BE2C (cell line): ENCODE measurements at regions not wholly inside any gene's neighbourhood (a gene's known extent, or its start where the extent isn't known, plus 50 kb on each side); places are given as distances from the start of the nearest gene placed in this dataset.

Source experiments
- DNase-seq: peaks from one replicate; pipeline ENCODE4 v3.0.0-alpha.2; 2020
- H3K27me3 ChIP-seq: fragments of 250-450 bp; sonication (Bioruptor Pico); 2 replicates; pipeline ENCODE4 v1.5.1; 2020; ENCODE audit warnings: mild to moderate bottlenecking
- H3K36me3 ChIP-seq: fragments of 250-450 bp; sonication (Bioruptor Pico); 2 replicates; pipeline ENCODE4 v1.5.1; 2020; ENCODE audit warnings: mild to moderate bottlenecking
- H3K4me1 ChIP-seq: fragments of 250-450 bp; sonication (Bioruptor Pico); 2 replicates; pipeline ENCODE4 v1.5.1; 2020
- H3K4me3 ChIP-seq: 2 replicates; pipeline ENCODE4 v1.5.1; 2011; ENCODE audit warnings: low read depth, low read length
- H3K9me3 ChIP-seq: fragments of 250-450 bp; sonication (Bioruptor Pico); 2 replicates; pipeline ENCODE4 v1.5.1; 2020
- TF ChIP-seq, protein P1 (sequence below): IDR thresholded peaks from 2 replicates; pipeline ENCODE4 v1.5.1; 2012; ENCODE audit warnings: mild to moderate bottlenecking, low read depth, low read length

DNA sequence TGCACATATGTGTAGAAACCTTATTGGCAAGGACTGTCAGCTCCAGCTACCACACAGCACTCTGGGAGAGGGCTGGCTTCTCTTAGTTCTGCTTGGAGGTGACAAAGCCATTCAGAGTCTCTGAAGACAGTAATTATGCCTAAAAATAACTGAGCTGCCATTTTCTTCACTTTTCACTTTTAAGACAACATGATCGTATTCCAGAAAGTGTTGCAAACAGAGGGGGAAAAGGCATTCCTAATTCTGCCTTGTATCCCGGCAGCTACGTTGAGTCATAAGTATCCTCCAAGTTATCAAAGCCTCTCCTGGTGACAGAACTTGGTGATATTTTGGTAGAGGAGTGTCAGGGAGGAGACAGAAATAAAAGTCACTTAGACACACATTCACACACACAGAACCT lies 327.7 kb downstream of the HAPSTR1 start:
- H3K36me3 ChIP-seq, result no peaks in the 10 kb centered on the region
- H3K4me3 ChIP-seq, result no peak overlapping the region
- TF ChIP-seq, protein P1, sequence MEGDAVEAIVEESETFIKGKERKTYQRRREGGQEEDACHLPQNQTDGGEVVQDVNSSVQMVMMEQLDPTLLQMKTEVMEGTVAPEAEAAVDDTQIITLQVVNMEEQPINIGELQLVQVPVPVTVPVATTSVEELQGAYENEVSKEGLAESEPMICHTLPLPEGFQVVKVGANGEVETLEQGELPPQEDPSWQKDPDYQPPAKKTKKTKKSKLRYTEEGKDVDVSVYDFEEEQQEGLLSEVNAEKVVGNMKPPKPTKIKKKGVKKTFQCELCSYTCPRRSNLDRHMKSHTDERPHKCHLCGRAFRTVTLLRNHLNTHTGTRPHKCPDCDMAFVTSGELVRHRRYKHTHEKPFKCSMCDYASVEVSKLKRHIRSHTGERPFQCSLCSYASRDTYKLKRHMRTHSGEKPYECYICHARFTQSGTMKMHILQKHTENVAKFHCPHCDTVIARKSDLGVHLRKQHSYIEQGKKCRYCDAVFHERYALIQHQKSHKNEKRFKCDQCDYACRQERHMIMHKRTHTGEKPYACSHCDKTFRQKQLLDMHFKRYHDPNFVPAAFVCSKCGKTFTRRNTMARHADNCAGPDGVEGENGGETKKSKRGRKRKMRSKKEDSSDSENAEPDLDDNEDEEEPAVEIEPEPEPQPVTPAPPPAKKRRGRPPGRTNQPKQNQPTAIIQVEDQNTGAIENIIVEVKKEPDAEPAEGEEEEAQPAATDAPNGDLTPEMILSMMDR, result no peak
- no peaks in the 10 kb centered on the region for H3K4me1 ChIP-seq
- DNase-seq, result no peak
- H3K27me3 ChIP-seq, result no peaks in the 10 kb centered on the region
- no peaks in the 10 kb centered on the region; the same call in 1 of the 2 replicates for H3K9me3 ChIP-seq

DNA sequence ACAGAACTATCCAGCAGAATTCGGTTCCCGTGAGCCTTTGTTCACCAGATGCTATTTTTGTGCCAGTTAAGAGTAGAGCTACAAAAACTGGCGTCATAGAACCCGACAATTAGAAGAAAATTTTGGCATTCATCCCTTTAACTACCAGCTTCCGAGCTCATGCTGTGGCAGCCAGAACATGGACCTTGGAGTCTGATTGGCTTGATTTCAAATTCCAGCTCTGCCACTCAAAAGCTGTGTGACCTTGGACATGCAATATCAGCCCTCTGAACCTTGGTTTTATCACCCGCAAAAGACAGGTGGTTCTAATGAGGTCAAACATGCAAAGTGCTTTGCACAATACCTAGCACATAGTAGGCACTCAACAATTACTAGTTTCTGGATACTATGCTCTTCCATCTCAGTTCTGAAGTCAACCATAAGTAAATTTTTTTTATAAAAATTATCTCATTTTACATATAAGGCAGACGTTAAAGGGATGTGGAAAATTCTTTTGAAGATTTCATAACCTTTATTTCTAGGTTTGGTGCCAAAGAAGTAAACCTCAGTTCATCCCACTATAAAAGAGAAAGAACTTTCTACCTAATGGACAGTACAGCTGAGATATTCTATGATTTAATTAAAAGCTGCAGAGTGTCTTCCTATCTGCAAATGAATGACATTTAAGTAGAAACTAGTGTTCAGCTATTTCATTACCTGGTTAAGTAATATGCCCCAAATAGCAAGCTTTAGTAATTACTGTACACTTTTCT lies 331.5 kb downstream of the HAPSTR1 start:
- TF ChIP-seq, protein P1, result no peak
- no peaks in the 10 kb centered on the region for H3K9me3 ChIP-seq
- no peak for DNase-seq

DNA sequence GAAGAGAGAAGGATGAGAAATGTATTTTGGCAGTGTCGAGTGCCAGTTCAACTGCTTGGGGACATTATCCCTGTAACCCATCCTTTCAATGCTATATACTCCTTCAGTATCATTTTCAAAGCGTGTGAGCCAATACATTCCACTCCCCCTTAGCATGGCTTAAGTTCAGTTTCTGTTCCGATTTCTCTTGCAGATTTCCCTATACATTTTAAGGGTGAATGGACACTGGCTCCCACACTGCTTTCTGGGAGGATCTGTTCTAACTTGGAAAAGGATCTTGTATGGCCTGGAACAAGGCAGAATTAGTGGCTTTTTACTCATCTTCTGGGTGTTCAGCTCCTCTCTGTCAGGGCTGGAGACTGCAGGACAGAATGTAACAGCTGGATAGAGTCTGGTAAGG lies 333.8 kb downstream of the HAPSTR1 start:
- Histone ChIP-seq H3K36me3 (no peaks in the 10 kb centered on the region), H3K27me3 (no peaks in the 10 kb centered on the region), H3K4me3 (no peak overlapping the region), H3K4me1 (no peaks in the 10 kb centered on the region), H3K9me3 (no peaks in the 10 kb centered on the region)
- TF ChIP-seq, protein P1, result no peak
- no peak for DNase-seq

More for the DNA sequence above, 331.5 kb downstream of the HAPSTR1 start:
- no peaks in the 10 kb centered on the region for H3K36me3 ChIP-seq
- no peak overlapping the region for H3K4me3 ChIP-seq
- no peaks in the 10 kb centered on the region for H3K27me3 ChIP-seq
- no peaks in the 10 kb centered on the region for H3K4me1 ChIP-seq

DNA sequence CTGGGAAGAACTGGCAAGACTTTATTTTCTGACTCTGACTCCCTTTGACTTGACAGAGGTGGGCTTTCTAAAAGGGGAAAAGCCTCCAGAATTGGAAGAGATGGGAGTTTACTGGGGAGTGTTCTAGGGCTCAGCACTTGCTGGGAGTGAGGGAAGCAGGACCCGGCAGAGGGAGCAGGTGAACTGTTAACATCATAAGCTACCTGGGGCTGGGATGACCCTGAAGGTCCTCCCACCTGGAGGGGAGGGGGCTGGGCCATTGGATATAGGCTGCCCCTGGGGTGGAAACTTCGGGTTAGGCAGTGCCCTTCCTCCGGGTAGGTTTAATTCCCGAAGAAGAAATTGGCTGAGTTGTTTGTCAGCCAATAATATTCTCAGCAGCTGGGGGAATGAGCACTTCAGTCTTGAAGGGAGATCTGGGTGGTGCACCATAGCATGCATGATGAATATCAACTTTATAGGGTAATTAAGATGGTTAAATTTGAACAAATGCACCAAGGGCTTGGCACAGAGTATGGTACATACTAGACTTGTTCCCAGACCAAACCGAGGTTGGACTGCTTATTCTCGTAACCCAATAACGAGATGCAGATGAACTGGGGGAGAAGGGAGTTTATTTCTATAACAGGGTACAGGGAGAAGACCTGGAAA lies 337.0 kb downstream of the HAPSTR1 start:
- Histone ChIP-seq H3K27me3 (no peaks in the 10 kb centered on the region), H3K36me3 (no peaks in the 10 kb centered on the region), H3K9me3 (no peaks in the 10 kb centered on the region), H3K4me1 (no peaks in the 10 kb centered on the region), H3K4me3 (no peak overlapping the region)
- TF ChIP-seq, protein P1, result no peak
- no peak for DNase-seq

DNA sequence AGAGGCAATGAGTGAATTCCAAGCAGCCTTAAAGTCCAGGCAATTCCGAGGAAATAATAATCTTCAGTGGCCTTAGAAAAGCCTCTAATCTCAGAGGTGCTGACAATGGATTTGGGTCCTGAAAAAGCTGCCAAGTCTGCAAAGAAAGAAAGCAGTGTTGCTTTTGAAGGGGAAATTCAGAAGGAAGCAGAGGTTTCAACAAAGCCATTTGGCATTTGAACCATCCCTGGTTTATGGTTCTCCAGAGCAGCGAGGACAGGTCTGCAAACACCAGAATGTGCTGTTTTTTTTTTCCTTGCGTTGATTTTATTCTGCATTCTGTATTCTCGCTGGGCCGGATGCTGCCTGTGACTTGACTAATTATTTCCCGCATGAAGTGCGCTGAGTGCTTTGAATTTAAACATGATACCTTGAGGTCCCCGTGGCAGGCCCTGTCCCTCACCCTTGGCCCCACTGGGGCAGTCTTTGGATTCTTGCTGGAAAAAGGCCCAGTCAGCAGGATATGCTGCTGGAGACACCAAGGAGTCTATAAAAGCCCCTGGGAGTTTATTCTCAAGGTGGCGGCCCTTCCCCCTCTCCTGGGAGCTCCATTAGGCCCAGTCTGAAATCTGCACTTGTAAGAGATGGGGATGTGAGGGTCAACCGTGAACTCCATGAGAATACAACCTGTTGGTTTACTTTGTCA lies 338.3 kb downstream of the HAPSTR1 start:
- no peak overlapping the region for H3K4me3 ChIP-seq
- H3K9me3 ChIP-seq, result no peaks in the 10 kb centered on the region
- no peak for DNase-seq
- TF ChIP-seq, protein P1, result no peak
- H3K36me3 ChIP-seq, result no peaks in the 10 kb centered on the region
- no peaks in the 10 kb centered on the region for H3K4me1 ChIP-seq
- H3K27me3 ChIP-seq, result no peaks in the 10 kb centered on the region

DNA sequence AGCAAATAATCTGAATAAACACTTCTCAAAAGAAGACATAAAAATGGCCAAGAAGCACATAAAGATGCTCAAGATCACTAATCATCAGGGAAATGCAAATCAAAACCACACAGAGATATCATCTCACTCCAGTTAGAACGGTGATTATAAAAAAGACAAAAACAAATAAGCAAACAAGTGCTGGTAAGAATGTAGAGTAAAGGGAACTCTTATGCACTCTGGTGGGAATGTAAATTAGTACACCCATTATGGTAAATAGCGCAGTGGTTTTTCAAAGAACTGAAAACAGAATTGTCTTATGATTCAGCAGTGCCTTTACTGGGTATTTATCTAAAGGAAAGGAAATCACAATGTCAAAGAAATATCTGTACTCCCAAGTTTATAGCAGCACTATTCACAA lies 343.2 kb downstream of the HAPSTR1 start:
- no peak for DNase-seq
- Histone ChIP-seq H3K4me3 (no peak overlapping the region), H3K9me3 (no peaks in the 10 kb centered on the region), H3K4me1 (no peaks in the 10 kb centered on the region), H3K36me3 (no peaks in the 10 kb centered on the region), H3K27me3 (no peaks in the 10 kb centered on the region)
- TF ChIP-seq, protein P1, result no peak
